Ramos (cell line): ENCODE measurements at regions not wholly inside any gene's neighbourhood (a gene's known extent, or its start where the extent isn't known, plus 50 kb on each side); places are given as distances from the start of the nearest gene placed in this dataset.

Experiments used
- in situ Hi-C: fragments of 300-500 bp; cut with MboI; formaldehyde crosslinking; loops from one replicate; pipeline ENCODE4 v1.14.3; 2022; ENCODE audit warnings: low sequenced_read_pairs; ENCODE audit not compliant: unreplicated experiment

- in situ Hi-C loops: no loop called here
These were observed 502.9 kb upstream of the STXBP6 start for GRCh38 chr14:25552826-25553225.

- in situ Hi-C loops: no loop called here
These were observed 501.7 kb upstream of the STXBP6 start for GRCh38 chr14:25551674-25552073.

- in situ Hi-C loops: no loop called here
These were observed 496.9 kb upstream of the STXBP6 start for GRCh38 chr14:25546826-25547225.

GRCh38 chr14:25537846-25538455 is 488.0 kb upstream of the STXBP6 start:
- in situ Hi-C loops: no loop called here

- in situ Hi-C loops: no loop called here
These were observed 476.3 kb upstream of the STXBP6 start for GRCh38 chr14:25526290-25526689.

- in situ Hi-C loops: no loop called here
These were observed 473.0 kb upstream of the STXBP6 start for GRCh38 chr14:25522926-25523325.

GRCh38 chr14:25522116-25522515 is 472.2 kb upstream of the STXBP6 start:
- in situ Hi-C loops: no loop called here

GRCh38 chr14:25521616-25522015 is 471.7 kb upstream of the STXBP6 start:
- in situ Hi-C loops: no loop called here

GRCh38 chr14:25520821-25521220 is 470.9 kb upstream of the STXBP6 start:
- in situ Hi-C loops: no loop called here

- in situ Hi-C loops: no loop called here
These were observed 468.4 kb upstream of the STXBP6 start for GRCh38 chr14:25518364-25518763.

- in situ Hi-C loops: no loop called here
These were observed 466.9 kb upstream of the STXBP6 start for GRCh38 chr14:25516838-25517237.

- in situ Hi-C loops: no loop called here
These were observed 458.9 kb upstream of the STXBP6 start for GRCh38 chr14:25508845-25509244.

- in situ Hi-C loops: no loop called here
These were observed 451.8 kb upstream of the STXBP6 start for GRCh38 chr14:25501749-25502148.

GRCh38 chr14:25488961-25489360 is 439.0 kb upstream of the STXBP6 start:
- in situ Hi-C loops: no loop called here

- in situ Hi-C loops: no loop called here
These were observed 435.4 kb upstream of the STXBP6 start for GRCh38 chr14:25485381-25485780.

GRCh38 chr14:25484906-25485305 is 435.0 kb upstream of the STXBP6 start:
- in situ Hi-C loops: no loop called here

GRCh38 chr14:25484235-25484634 is 434.3 kb upstream of the STXBP6 start:
- in situ Hi-C loops: no loop called here

- in situ Hi-C loops: no loop called here
These were observed 427.6 kb upstream of the STXBP6 start for GRCh38 chr14:25477316-25478098.

- in situ Hi-C loops: no loop called here
These were observed 422.8 kb upstream of the STXBP6 start for GRCh38 chr14:25472700-25473099.

GRCh38 chr14:25464772-25465171 is 414.8 kb upstream of the STXBP6 start:
- in situ Hi-C loops: no loop called here

- in situ Hi-C loops: no loop called here
These were observed 414.1 kb upstream of the STXBP6 start for GRCh38 chr14:25464078-25464477.

GRCh38 chr14:25463480-25463879 is 413.5 kb upstream of the STXBP6 start:
- in situ Hi-C loops: no loop called here
